ENCODE measurements at regions not wholly inside any gene's neighbourhood (a gene's known extent, or its start where the extent isn't known, plus 50 kb on each side); places are given as distances from the start of the nearest gene placed in this dataset.

GRCh38 chr17:65404761-65405160, 156.7 kb downstream of the AXIN2 start:
- Histone ChIP-seq H3K4me3 (no peak overlapping the region), H3K9me3 (no peaks in the 10 kb centered on the region), H3K27me3 (no peaks in the 10 kb centered on the region), H3K27ac (no peak overlapping the region), H3K4me1 (no peaks in the 10 kb centered on the region), H3K36me3 (no peaks in the 10 kb centered on the region)
- DNase-seq (ENCODE audit: low spot score in 2 of 2): no peak
- TF ChIP-seq POLR2AphosphoS5 (IDR thresholded peaks at IDR 0.05) (no peak), CTCF (IDR thresholded peaks at IDR 0.05) (no peak), POLR2A (IDR thresholded peaks at IDR 0.05) (no peak)
- intact Hi-C loops (cut with DNase I; ENCODE audit: low total_unique reads): no loop called here

- Histone ChIP-seq H3K36me3 (no peaks in the 10 kb centered on the region), H3K27me3 (no peaks in the 10 kb centered on the region), H3K4me3 (no peak overlapping the region), H3K27ac (no peak overlapping the region), H3K9me3 (no peaks in the 10 kb centered on the region), H3K4me1 (no peaks in the 10 kb centered on the region)
- DNase-seq (ENCODE audit: low spot score in 2 of 2): no peak
- TF ChIP-seq CTCF (IDR thresholded peaks at IDR 0.05): no peak
- TF ChIP-seq POLR2AphosphoS5 (IDR thresholded peaks at IDR 0.05): no peak
- no peak for TF ChIP-seq POLR2A (IDR thresholded peaks at IDR 0.05)
- intact Hi-C loops (cut with DNase I; ENCODE audit: low total_unique reads): no loop called here
Observed at GRCh38 chr17:65403626-65404025, 157.8 kb downstream of the AXIN2 start.

GRCh38 chr17:65402513-65403496, 158.6 kb downstream of the AXIN2 start:
- Histone ChIP-seq H3K36me3 (no peaks in the 10 kb centered on the region), H3K4me1 (no peaks in the 10 kb centered on the region), H3K9me3 (no peaks in the 10 kb centered on the region), H3K4me3 (no peak overlapping the region), H3K27me3 (no peaks in the 10 kb centered on the region), H3K27ac (no peak overlapping the region)
- intact Hi-C loops (cut with DNase I; ENCODE audit: low total_unique reads): no loop called here
- TF ChIP-seq CTCF (IDR thresholded peaks at IDR 0.05) (no peak), POLR2AphosphoS5 (IDR thresholded peaks at IDR 0.05) (no peak), POLR2A (IDR thresholded peaks at IDR 0.05) (no peak)
- no peak for DNase-seq (ENCODE audit: low spot score in 2 of 2)

- H3K27ac ChIP-seq: no peak overlapping the region
Observed at GRCh38 chr17:65401561-65401960, 159.9 kb downstream of the AXIN2 start.

More at GRCh38 chr17:65401561-65401960, 159.9 kb downstream of the AXIN2 start:
- no peak for TF ChIP-seq POLR2AphosphoS5 (IDR thresholded peaks at IDR 0.05)
- TF ChIP-seq POLR2A (IDR thresholded peaks at IDR 0.05): no peak
- TF ChIP-seq CTCF (IDR thresholded peaks at IDR 0.05): no peak
- Histone ChIP-seq H3K36me3 (no peaks in the 10 kb centered on the region), H3K4me1 (no peaks in the 10 kb centered on the region), H3K27me3 (no peaks in the 10 kb centered on the region), H3K9me3 (no peaks in the 10 kb centered on the region), H3K4me3 (no peak overlapping the region)
- intact Hi-C loops (cut with DNase I; ENCODE audit: low total_unique reads): no loop called here
- DNase-seq (ENCODE audit: low spot score in 2 of 2): no peak

All from breast epithelium (tissue), 4 donors.